IMR-90 (cell line): ENCODE measurements at regions not wholly inside any gene's neighbourhood (a gene's known extent, or its start where the extent isn't known, plus 50 kb on each side); places are given as distances from the start of the nearest gene placed in this dataset.

Experiments
- ATAC-seq: fragments of 200-7000 bp; cut with Tn5 transposase; 2 replicates; pipeline ENCODE4 v1.9.1; 2020; ENCODE audit warnings: low read depth, mild to moderate bottlenecking, moderate library complexity
- BruUV-seq: library from RNA; stranded (reverse); fragments of 400-500 nt; replicated peaks from 2 replicates; lab custom pipeline; 2021; lab: Mats Ljungman, UMichigan
- CTCF ChIA-PET: fragments of 300-600 bp; formaldehyde crosslinking; extraction: SDS; loops from one replicate; lab custom pipeline; 2021; ENCODE audit warnings: antibody characterized with exemption; lab: Yijun Ruan, JAX
- POLR2A ChIA-PET: fragments of 300-600 bp; sonication (Branson Sonifier 250); formaldehyde crosslinking; loops from one replicate; lab custom pipeline; 2022; ENCODE audit warnings: antibody characterized with exemption; ENCODE audit not compliant: unreplicated experiment; lab: Charles Lee
- DNase-seq: peaks from one replicate; pipeline ENCODE4 v3.0.0; 2013
- H2AFZ ChIP-seq: replicated peaks from 2 replicates; pipeline ENCODE3; 2013; ENCODE audit warnings: low read length, mild to moderate bottlenecking; ENCODE audit not compliant: poor library complexity
- H2AK5ac ChIP-seq: 2 replicates; pipeline ENCODE4 v1.6.1; 2013; ENCODE audit warnings: low read depth, low read length, inconsistent platforms
- H2AK9ac ChIP-seq: replicated peaks from 2 replicates; pipeline ENCODE3; 2013; ENCODE audit warnings: mild to moderate bottlenecking, low read depth, low read length, moderate library complexity; ENCODE audit not compliant: poor library complexity
- H2BK120ac ChIP-seq: 2 replicates; pipeline ENCODE4 v1.6.1; 2013; ENCODE audit warnings: low read depth, low read length, inconsistent platforms
- H2BK15ac ChIP-seq: 3 replicates; pipeline ENCODE4 v1.6.1; 2013; ENCODE audit warnings: low read depth, low read length, inconsistent platforms
- H2BK20ac ChIP-seq: 2 replicates; pipeline ENCODE4 v1.6.1; 2013; ENCODE audit warnings: low read depth, mild to moderate bottlenecking, inconsistent platforms, low read length, moderate library complexity
- H2BK5ac ChIP-seq: 2 replicates; pipeline ENCODE4 v1.6.1; 2013; ENCODE audit warnings: mild to moderate bottlenecking, low read depth, low read length, inconsistent platforms; ENCODE audit not compliant: poor library complexity, severe bottlenecking
- H3K14ac ChIP-seq: replicated peaks from 2 replicates; pipeline ENCODE4 v1.6.1; 2013; ENCODE audit warnings: low read depth, low read length, inconsistent platforms
- H3K18ac ChIP-seq: 2 replicates; pipeline ENCODE4 v1.6.1; 2013; ENCODE audit warnings: low read depth, low read length, control low read depth
- H3K23ac ChIP-seq: 2 replicates; pipeline ENCODE4 v1.6.1; 2013; ENCODE audit warnings: low read depth, low read length, inconsistent platforms
- H3K27ac ChIP-seq: 2 replicates; pipeline ENCODE4 v1.5.1; 2013; ENCODE audit warnings: mild to moderate bottlenecking, control low read depth, low read length; ENCODE audit not compliant: insufficient read depth
- H3K27me3 ChIP-seq: 2 replicates; pipeline ENCODE4 v1.6.1; 2013; ENCODE audit warnings: low read length; ENCODE audit not compliant: control insufficient read depth, insufficient read depth
- H3K36me3 ChIP-seq: 2 replicates; pipeline ENCODE4 v1.6.1; 2013; ENCODE audit warnings: low read length, mixed read lengths; ENCODE audit not compliant: control insufficient read depth, insufficient read depth
- H3K4ac ChIP-seq: 2 replicates; pipeline ENCODE4 v1.6.1; 2013; ENCODE audit warnings: low read depth, low read length, inconsistent platforms
- H3K4me1 ChIP-seq: 2 replicates; pipeline ENCODE4 v1.6.1; 2013; ENCODE audit warnings: low read length, mixed read lengths; ENCODE audit not compliant: control insufficient read depth, insufficient read depth
- H3K4me2 ChIP-seq: 2 replicates; pipeline ENCODE4 v1.6.1; 2013; ENCODE audit warnings: low read depth, mild to moderate bottlenecking, control low read depth, low read length, moderate library complexity
- H3K4me3 ChIP-seq: 2 replicates; pipeline ENCODE4 v1.5.1; 2013; ENCODE audit warnings: low read depth, mild to moderate bottlenecking, control low read depth, low read length, moderate library complexity; ENCODE audit not compliant: insufficient read depth
- H3K56ac ChIP-seq: 2 replicates; pipeline ENCODE4 v1.6.1; 2013; ENCODE audit warnings: low read length, inconsistent platforms; ENCODE audit not compliant: insufficient read depth; ENCODE audit errors: extremely low read depth
- H3K79me1 ChIP-seq, 2 experiments: 2 replicates each; pipeline ENCODE4 v1.6.1; 2013; ENCODE audit warnings: low read length in 2 of 2, inconsistent platforms in 1 of 2, low read depth in 1 of 2
- H3K9ac ChIP-seq: 2 replicates; pipeline ENCODE4 v1.6.1; 2013; ENCODE audit warnings: low read depth, low read length, control low read depth
- H3K9me1 ChIP-seq: 2 replicates; pipeline ENCODE4 v1.6.1; 2013; ENCODE audit warnings: low read length, inconsistent platforms; ENCODE audit not compliant: insufficient read depth
- H3K9me3 ChIP-seq: 2 replicates; pipeline ENCODE4 v1.6.1; 2013; ENCODE audit warnings: low read length; ENCODE audit not compliant: control insufficient read depth, insufficient read depth
- H4K20me1 ChIP-seq: 2 replicates; pipeline ENCODE4 v1.6.1; 2013; ENCODE audit warnings: low read length, inconsistent platforms; ENCODE audit not compliant: insufficient read depth
- H4K5ac ChIP-seq: 2 replicates; pipeline ENCODE4 v1.6.1; 2013; ENCODE audit warnings: mild to moderate bottlenecking, low read depth, low read length, control low read depth
- H4K8ac ChIP-seq, 2 experiments: 2 replicates each; pipeline ENCODE4 v1.6.1; 2013; ENCODE audit warnings: low read depth in 2 of 2, low read length in 2 of 2, control low read depth in 1 of 2, inconsistent platforms in 1 of 2
- H4K91ac ChIP-seq: 2 replicates; pipeline ENCODE4 v1.6.1; 2013; ENCODE audit warnings: low read depth, low read length, inconsistent platforms; ENCODE audit not compliant: insufficient read depth
- BHLHE40 ChIP-seq: fragments of 150-350 bp; IDR thresholded peaks from 2 replicates; pipeline ENCODE4 v1.6.1; 2016; ENCODE audit warnings: mild to moderate bottlenecking, low read depth, low read length
- CEBPB ChIP-seq: IDR thresholded peaks from 2 replicates; pipeline ENCODE4 v1.6.1; 2012; ENCODE audit warnings: low read depth, low read length, improper control_type of control experiment
- CHD1 ChIP-seq: IDR thresholded peaks from 2 replicates; pipeline ENCODE4 v1.6.1; 2012; ENCODE audit warnings: low read depth, low read length, improper control_type of control experiment
- FOS ChIP-seq: fragments of 150-350 bp; IDR thresholded peaks from 2 replicates; pipeline ENCODE4 v1.6.1; 2016; ENCODE audit warnings: low read depth, low read length
- MAFK ChIP-seq: IDR thresholded peaks from 2 replicates; pipeline ENCODE4 v1.6.1; 2012; ENCODE audit warnings: low read depth, low read length, improper control_type of control experiment
- MAZ ChIP-seq: IDR thresholded peaks from 2 replicates; pipeline ENCODE4 v1.6.1; 2012; ENCODE audit warnings: low read depth, mild to moderate bottlenecking, low read length, improper control_type of control experiment, moderate library complexity, borderline replicate concordance
- MXI1 ChIP-seq: IDR thresholded peaks from 2 replicates; pipeline ENCODE4 v1.6.1; 2012; ENCODE audit warnings: low read depth, mild to moderate bottlenecking, low read length, moderate library complexity, borderline replicate concordance
- NFE2L2 ChIP-seq: fragments of 150-350 bp; IDR thresholded peaks from 2 replicates; pipeline ENCODE4 v1.6.1; 2016; ENCODE audit warnings: low read depth, mild to moderate bottlenecking, low read length
- POLR2A ChIP-seq: IDR thresholded peaks from 2 replicates; pipeline ENCODE4 v1.6.1; 2012; ENCODE audit warnings: mild to moderate bottlenecking, low read depth, low read length
- RAD21 ChIP-seq: IDR thresholded peaks from 2 replicates; pipeline ENCODE4 v1.6.1; 2012; ENCODE audit warnings: low read length, improper control_type of control experiment
- RCOR1 ChIP-seq: IDR thresholded peaks from 2 replicates; pipeline ENCODE4 v1.6.1; 2012; ENCODE audit warnings: mild to moderate bottlenecking, low read length, improper control_type of control experiment; ENCODE audit not compliant: insufficient replicate concordance
- RFX5 ChIP-seq: IDR thresholded peaks from 2 replicates; pipeline ENCODE4 v1.8.0; 2012; ENCODE audit warnings: low read depth, mild to moderate bottlenecking, low read length, moderate library complexity
- WGBS, 2 experiments: methylation state at CpG; one replicate each; pipeline versions ENCODE4 v1.1.5 to v1.1.7; 2013; ENCODE audit warnings: missing lambda C conversion rate in 2 of 2; ENCODE audit not compliant: insufficient read length in 1 of 2; ENCODE audit errors: extremely low coverage in 2 of 2; 5-methylcytosine and 5-hydroxymethylcytosine counted together
- dilution Hi-C: fragments of 300-500 bp; cut with HindIII; formaldehyde crosslinking; loops from one replicate; pipeline ENCODE4 v1.14.3; 2018; ENCODE audit warnings: low sequenced_read_pairs; ENCODE audit not compliant: unreplicated experiment
- in situ Hi-C: fragments of 300-500 bp; cut with MboI; formaldehyde crosslinking; loops from 3 replicates; pipeline ENCODE4 v1.14.3; 2019; ENCODE audit warnings: low sequenced_read_pairs, inconsistent platforms, mixed read lengths
- intact Hi-C: fragments of 100-400 bp; cut with micrococcal nuclease; formaldehyde crosslinking; loops from 2 replicates; pipeline ENCODE4 v1.10.0; 2022
- TF ChIP-seq, protein P1 (sequence below): fragments of 150-350 bp; IDR thresholded peaks from 2 replicates; pipeline ENCODE4 v1.6.1; 2016; ENCODE audit warnings: low read depth, mild to moderate bottlenecking, low read length, moderate library complexity, borderline replicate concordance
- TF ChIP-seq, protein P2 (sequence below): conservative IDR thresholded peaks from 2 replicates; pipeline ENCODE4 v1.5.1; 2012; ENCODE audit warnings: mild to moderate bottlenecking, low read depth, low read length, improper control_type of control experiment
- TF ChIP-seq, protein P3 (sequence below): fragments of 150-350 bp; IDR thresholded peaks from 2 replicates; pipeline ENCODE4 v1.6.1; 2017; ENCODE audit warnings: mild to moderate bottlenecking, antibody characterized with exemption, low read length, low read depth

DNA sequence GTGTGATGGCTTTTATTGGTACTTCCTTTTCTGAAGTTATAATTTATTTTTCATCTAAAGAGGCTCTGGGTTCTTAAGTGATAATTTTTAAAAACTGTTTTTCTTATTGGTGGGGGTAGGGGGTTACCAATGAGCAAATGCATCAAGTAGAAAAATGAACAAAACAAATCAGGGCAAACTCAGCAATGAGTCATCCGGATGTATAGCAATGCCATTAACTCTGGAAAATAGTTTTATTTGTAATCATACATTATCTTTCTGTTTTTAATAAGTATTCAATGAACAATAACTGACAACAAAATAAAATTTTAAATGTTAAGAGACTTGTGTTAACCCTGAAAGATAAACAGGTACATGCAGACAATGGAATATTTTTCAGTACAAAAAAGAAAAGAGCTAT is 67.6 kb downstream of the UFM1 start:
- H3K9me1 ChIP-seq, result no peaks in the 10 kb centered on the region
- H3K14ac ChIP-seq, result no peak overlapping the region
- no peaks in the 10 kb centered on the region for H4K20me1 ChIP-seq
- H3K27ac ChIP-seq, result no peak overlapping the region
- H3K36me3 ChIP-seq, result no peaks in the 10 kb centered on the region
- no peak overlapping the region for H3K23ac ChIP-seq
- no peak overlapping the region for H3K4ac ChIP-seq
- in situ Hi-C loops (no loop called here), dilution Hi-C loops (no loop called here), intact Hi-C loops (no loop called here)
- CTCF ChIA-PET, result no interaction called here
- POLR2A ChIA-PET, result no interaction called here
- H2BK20ac ChIP-seq, result no peak overlapping the region
- H3K9me3 ChIP-seq, result no peaks in the 10 kb centered on the region
- TF ChIP-seq RCOR1, result no peak
- TF ChIP-seq FOS, result no peak
- TF ChIP-seq, protein P1, sequence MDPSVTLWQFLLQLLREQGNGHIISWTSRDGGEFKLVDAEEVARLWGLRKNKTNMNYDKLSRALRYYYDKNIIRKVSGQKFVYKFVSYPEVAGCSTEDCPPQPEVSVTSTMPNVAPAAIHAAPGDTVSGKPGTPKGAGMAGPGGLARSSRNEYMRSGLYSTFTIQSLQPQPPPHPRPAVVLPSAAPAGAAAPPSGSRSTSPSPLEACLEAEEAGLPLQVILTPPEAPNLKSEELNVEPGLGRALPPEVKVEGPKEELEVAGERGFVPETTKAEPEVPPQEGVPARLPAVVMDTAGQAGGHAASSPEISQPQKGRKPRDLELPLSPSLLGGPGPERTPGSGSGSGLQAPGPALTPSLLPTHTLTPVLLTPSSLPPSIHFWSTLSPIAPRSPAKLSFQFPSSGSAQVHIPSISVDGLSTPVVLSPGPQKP, result no peak
- TF ChIP-seq MAFK, result no peak
- TF ChIP-seq CEBPB, result no peak
- TF ChIP-seq BHLHE40, result no peak
- no peak for TF ChIP-seq MXI1
- no peak for TF ChIP-seq RFX5
- no peak for TF ChIP-seq POLR2A
- TF ChIP-seq NFE2L2, result no peak
- no peak for TF ChIP-seq RAD21
- TF ChIP-seq CHD1, result no peak
- TF ChIP-seq, protein P2, sequence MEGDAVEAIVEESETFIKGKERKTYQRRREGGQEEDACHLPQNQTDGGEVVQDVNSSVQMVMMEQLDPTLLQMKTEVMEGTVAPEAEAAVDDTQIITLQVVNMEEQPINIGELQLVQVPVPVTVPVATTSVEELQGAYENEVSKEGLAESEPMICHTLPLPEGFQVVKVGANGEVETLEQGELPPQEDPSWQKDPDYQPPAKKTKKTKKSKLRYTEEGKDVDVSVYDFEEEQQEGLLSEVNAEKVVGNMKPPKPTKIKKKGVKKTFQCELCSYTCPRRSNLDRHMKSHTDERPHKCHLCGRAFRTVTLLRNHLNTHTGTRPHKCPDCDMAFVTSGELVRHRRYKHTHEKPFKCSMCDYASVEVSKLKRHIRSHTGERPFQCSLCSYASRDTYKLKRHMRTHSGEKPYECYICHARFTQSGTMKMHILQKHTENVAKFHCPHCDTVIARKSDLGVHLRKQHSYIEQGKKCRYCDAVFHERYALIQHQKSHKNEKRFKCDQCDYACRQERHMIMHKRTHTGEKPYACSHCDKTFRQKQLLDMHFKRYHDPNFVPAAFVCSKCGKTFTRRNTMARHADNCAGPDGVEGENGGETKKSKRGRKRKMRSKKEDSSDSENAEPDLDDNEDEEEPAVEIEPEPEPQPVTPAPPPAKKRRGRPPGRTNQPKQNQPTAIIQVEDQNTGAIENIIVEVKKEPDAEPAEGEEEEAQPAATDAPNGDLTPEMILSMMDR, result no peak
- TF ChIP-seq, protein P3, sequence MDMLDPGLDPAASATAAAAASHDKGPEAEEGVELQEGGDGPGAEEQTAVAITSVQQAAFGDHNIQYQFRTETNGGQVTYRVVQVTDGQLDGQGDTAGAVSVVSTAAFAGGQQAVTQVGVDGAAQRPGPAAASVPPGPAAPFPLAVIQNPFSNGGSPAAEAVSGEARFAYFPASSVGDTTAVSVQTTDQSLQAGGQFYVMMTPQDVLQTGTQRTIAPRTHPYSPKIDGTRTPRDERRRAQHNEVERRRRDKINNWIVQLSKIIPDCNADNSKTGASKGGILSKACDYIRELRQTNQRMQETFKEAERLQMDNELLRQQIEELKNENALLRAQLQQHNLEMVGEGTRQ, result no peak
- no peak for TF ChIP-seq MAZ
- DNase-seq (no peak), ATAC-seq (no peak)
- no peak overlapping the region for H3K18ac ChIP-seq
- no peak overlapping the region for H2BK15ac ChIP-seq
- no peaks in the 10 kb centered on the region for H3K4me1 ChIP-seq
- H2BK120ac ChIP-seq, result no peak overlapping the region
- H3K79me1 ChIP-seq, result no peaks in the 10 kb centered on the region
- no peak overlapping the region for H3K9ac ChIP-seq
- no peak overlapping the region for H3K4me2 ChIP-seq
- H4K8ac ChIP-seq, result no peak overlapping the region
- H3K27me3 ChIP-seq, result no peaks in the 10 kb centered on the region
- H3K56ac ChIP-seq, result no peak overlapping the region
- no peak overlapping the region for H2AK5ac ChIP-seq
- no peak overlapping the region for H4K91ac ChIP-seq
- H2AFZ ChIP-seq, result no peak overlapping the region
- no peak overlapping the region for H4K5ac ChIP-seq
- H2AK9ac ChIP-seq, result no peak overlapping the region
- no TSS peak for BruUV-seq
- WGBS, 2 experiments, result no CpG with 5 or more reads among the region's 1 CpG
- no peak overlapping the region for H3K4me3 ChIP-seq
- H2BK5ac ChIP-seq, result no peak overlapping the region
